ENCODE measurements at regions not wholly inside any gene's neighbourhood (a gene's known extent, or its start where the extent isn't known, plus 50 kb on each side); places are given as distances from the start of the nearest gene placed in this dataset.

GRCh38 chr5:124689653-124690052 is 56.8 kb downstream of the ZNF608 start:
- TF ChIP-seq, protein P1, sequence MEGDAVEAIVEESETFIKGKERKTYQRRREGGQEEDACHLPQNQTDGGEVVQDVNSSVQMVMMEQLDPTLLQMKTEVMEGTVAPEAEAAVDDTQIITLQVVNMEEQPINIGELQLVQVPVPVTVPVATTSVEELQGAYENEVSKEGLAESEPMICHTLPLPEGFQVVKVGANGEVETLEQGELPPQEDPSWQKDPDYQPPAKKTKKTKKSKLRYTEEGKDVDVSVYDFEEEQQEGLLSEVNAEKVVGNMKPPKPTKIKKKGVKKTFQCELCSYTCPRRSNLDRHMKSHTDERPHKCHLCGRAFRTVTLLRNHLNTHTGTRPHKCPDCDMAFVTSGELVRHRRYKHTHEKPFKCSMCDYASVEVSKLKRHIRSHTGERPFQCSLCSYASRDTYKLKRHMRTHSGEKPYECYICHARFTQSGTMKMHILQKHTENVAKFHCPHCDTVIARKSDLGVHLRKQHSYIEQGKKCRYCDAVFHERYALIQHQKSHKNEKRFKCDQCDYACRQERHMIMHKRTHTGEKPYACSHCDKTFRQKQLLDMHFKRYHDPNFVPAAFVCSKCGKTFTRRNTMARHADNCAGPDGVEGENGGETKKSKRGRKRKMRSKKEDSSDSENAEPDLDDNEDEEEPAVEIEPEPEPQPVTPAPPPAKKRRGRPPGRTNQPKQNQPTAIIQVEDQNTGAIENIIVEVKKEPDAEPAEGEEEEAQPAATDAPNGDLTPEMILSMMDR (IDR thresholded peaks at IDR 0.05): no peak
- TF ChIP-seq POLR2A (IDR thresholded peaks at IDR 0.05): no peak

All from thyroid gland (tissue), 4 donors.